ENCODE measurements at regions not wholly inside any gene's neighbourhood (a gene's known extent, or its start where the extent isn't known, plus 50 kb on each side); places are given as distances from the start of the nearest gene placed in this dataset.
A peak's percentile ranks its signal among the peaks of the same experiment; 100 is the strongest.
"Not testable (repeated sequence)": the region's sequence is repeated elsewhere in the genome, so short reads cannot be mapped to it uniquely, and the experiment has no call there.

DNA sequence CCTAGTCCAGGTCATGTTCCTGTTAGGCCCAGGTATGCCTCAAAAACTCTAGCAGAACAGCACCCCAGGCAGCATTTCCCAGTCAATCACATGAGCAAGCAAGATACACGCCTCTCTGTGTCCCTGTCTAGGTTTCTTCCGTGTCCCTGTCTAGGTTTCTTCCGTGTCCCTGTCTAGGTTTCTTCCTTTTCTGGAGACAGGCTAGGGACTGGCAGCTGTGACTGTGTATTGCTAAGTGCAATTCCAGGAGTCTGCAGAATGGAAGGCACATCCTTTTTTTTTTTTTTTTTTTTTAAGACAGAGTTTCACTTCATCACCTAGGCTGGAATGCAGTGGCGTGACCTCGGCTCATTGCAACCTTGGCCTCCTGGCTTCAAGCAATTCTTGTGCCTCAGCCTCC lies 77.6 kb downstream of the SETD4 start:
- no peak for DNase-seq

DNA sequence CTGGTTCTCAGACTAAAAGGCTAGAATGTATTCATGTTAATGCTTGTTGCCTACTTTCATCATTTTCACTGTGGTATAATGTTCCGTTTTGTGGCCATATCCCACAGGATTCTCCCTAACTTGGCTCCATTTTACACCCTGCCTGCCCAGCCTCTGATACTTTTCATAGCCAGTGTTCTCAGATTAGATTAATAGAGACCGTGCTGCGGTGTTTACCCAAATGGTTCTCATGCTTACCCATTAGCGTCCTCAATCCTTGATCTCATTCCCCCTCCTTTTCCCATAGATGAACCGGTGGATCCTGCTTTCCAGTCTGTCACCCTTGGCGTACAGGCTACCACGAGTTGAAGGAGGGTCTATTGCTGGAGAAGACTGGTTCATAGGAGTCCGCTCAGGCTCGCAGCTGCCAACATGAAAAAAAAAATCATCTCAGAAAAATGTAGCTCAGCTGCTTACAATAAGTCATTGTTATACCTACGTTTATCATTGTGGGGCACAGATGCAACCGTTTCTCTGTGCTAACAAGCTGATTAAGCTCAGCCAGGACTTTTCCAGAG lies 78.7 kb downstream of the SETD4 start:
- DNase-seq = no peak

DNA sequence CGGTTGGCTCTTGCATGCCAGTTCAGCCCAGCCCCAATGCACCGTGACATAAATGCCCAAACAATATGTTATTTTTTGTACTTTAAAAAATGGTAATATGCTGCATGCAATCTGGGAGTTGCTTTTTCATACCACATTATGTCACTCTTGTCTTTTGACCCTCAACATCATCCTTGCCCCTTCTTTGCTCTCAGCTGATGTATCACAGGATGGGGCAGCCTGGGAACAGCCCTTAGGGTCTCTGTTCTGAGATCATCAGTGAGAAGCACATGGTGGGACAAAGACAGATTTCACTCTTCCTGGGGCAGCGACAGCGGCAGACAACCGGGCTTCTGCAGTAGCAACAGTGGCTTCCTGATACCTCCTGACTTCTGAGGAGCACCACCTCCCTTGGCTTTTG lies 79.5 kb downstream of the SETD4 start:
- DNase-seq = no peak

DNA sequence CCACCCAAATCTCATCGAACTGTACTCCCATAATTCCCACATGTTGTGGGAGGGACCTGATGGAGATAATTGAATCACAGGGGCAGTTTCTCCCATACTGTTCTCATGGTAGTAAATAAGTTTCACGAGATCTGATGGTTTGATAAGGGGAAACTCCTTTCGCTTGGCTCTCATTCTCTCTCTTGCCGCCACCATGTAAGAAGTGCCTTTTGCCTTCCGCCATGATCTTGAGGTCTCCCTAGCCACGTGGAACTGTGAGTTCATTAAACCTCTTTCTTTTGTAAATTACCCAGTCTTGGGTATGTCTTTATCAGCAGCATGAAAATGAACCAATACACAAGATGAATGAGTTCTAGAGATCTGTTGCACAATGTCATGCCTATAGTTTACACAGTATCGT lies 82.5 kb downstream of the SETD4 start:
- not testable (repeated sequence) for DNase-seq

DNA sequence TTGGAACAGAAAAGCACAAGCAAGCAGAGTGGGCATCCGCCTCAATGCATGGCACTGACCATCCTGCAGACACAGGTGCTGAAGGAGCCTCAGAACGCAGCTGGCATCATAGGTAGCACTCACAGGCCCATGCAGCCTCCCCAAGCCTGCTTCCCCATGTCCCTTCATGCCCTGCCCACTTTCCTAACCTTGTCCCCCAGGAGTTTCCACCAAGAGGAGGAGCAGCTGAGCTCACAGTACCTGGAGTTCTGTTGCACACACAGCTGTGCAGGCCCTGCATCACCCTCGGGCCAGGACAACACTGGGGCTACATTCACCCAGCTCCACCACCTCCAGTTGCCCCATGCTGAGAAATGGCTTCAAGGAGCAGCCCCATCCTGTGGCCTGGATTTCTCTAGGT lies 83.4 kb downstream of the SETD4 start:
- no peak for DNase-seq

DNA sequence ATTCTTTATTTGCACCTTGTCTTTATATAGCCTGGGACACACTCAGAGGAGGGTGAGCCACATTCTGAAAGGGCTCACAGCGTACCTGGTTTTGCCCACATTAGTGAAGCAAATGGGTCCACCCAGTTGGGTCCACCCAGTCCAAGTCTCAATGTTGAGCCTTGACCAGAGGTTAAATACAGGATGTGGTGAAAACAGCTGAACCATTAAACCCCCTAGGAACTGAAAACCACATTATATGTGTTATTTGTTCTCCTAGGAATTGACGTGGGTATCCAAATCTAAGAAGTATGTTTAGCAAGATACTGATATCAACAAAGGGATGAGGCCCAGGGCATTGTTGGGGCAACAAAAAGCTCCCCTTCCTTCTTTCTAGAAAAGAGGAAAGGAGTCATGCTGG lies 83.8 kb downstream of the SETD4 start:
- DNase-seq = no peak

DNA sequence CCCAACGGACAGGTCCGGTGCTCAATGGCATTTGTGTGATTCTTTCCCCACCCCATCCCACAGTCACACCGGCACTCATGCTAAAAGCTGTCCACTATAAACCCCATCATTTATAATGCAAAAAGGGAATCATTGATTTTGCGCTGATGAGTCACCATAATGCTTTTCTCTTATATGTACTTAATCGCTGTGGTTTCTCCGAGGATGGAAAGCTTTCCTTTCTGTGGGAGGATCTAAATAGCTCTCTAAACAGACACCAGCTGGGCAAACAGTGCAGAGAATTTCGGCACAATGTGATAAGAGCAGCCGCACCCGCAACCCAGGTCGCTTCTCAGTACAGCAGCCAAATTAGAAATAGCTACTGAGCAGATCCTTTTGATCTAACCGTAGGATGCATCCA lies 85.6 kb downstream of the SETD4 start:
- DNase-seq = no peak

DNA sequence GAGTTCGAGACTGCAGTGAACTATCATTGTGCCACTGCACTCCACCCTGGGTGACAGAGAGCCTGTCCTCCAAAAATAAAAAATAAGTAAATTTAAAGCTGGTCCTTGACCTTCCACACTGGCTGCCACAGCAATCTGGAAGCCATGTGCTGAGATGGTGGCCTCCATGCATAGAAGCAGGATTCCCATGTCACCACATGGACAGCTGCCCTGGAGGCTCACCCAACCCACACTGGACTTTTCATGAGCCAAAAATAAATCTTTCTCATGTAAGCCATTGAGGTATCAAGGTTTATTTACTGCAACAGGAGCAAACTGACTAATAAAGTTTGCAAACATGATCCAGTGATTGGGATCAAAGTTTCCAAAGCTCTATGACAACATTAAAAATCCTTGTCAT lies 88.5 kb downstream of the SETD4 start:
- no peak for DNase-seq

DNA sequence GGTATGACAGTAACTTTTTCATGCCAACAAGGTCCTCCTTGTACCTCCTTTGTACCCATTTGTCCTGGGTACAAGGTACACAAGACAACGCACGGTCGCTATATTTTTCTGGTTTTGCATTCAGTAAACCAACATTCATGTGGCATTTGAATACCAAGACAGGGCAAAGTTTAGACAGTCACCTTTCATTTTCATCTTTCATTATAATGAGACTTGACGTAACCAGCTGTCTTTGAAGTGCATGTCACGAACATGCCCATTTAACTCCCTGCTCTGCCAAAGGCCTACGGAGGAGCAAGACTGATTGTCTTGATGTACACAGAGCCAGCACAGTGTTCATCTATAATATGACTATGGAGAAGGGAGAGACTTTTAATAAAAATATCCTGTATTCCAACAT lies 91.0 kb downstream of the SETD4 start:
- DNase-seq = no peak

DNA sequence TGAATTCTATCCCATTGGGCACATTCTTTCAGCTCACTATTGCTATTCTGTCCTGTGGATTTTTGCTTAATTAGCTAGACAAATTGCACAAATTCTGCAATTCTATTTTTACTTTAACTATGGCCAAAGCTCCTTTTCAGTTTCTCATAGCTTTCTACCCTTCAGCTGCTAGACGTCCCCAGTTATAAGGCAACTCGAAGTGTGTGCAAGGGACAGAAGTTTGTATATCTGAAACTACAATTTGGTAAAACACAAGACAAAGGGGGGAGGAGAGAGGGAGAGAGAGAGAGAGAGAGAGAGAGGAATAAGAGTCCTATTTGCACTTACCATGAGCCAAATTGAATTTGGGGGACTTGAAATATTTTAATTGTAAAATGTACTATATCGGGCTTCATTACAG lies 91.8 kb downstream of the SETD4 start:
- DNase-seq = no peak

DNA sequence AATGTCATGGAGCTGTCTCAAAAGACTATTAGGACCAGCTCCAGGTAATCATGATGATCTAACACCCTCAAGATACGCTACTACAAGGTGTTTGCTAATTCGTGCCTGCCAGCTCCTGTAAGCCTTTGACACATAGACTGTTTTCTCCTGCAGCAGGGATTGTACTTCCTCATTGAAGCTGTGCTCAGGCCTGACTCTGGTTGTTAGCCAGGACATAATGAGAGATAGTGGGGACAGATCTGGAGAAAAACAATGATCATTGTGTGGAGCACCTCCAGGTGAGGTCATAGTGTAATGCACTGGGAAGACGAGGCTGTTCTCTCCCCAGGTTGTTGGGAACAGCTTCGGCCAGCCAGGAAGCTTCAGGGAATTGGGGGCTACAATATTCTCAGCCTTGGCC lies 94.6 kb downstream of the SETD4 start:
- peak in 1 of 51 donors; percentile 14 for DNase-seq

DNA sequence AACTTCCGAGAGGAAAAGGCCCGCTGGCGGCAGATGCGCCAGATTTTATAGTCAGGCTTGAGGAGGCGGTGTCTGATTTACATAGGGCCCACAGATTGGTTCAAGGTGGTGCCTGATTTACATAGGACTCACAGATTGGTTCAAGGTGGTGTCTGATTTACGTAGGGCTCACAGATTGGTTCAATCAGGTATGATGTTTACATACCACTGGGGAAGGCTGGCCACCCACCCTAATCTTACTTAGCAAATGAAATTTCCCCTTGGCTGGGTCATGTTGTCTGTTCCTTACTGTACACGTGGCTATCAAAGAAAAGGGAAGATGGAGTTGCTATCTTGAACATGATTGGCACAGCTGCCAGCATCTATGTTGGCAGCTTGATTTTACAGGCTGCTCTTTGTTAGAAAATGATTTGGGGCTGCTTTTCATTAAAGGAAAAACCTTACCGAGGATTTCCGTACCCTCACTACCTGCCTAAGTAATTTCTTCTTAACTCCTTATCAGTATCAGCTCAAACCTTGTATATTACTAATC lies 96.3 kb downstream of the SETD4 start:
- DNase-seq = no peak

DNA sequence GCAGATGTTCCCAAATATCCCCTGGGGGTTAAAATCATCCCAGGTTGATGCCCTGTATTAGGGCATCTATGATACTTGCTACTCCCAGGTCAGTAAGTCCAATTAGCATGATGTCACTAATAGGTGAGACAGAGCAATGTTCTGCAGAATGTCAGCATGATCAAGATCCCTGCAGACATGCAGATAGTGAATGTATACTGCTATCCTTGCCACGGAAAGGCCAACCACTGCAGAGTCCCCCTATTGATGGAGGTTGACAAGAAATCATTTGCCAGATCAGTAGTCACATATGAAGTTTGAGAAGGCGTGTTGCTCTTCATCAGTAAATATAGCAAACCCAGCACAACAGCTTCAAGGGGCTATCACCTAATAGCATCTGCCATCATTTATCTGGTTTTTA lies 97.4 kb downstream of the SETD4 start:
- no peak for DNase-seq

DNA sequence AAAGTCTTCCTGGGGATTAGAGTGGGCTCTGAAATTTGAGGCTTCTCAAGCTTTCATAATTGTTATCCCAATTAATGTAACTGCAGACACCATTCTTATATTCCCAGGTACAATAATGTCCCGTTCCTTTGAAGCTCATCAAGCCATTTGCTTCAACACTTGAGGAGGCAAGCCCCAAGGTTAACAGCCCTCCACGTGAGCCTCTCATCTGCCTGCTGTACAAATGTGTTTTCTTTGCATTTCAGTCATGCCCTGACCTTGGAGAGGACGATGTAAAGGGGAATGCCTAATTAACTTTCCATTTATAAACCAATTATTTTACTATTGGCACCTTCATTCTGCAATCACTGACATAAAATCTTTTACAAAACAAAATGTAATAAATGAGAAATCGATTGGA lies 106.3 kb downstream of the SETD4 start:
- no peak for DNase-seq

DNA sequence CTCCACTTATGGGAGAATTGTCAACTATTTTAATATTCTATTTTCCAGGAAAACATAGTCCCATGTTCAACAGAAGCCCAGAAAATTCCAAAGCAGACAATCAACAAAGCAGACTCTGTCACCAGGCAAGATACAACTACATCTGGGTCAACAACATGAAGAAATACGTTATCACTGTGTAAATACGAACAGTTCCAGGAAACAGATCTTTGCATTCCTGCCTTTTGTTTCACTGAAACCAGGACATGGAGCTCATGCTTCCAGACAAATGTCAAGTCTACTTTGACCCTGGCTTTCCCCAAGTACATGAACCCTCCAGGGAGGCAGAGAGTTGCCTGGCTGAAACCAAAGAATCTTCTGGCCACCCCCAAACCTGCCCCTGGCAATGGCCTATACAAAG lies 106.7 kb downstream of the SETD4 start:
- DNase-seq = no peak

DNA sequence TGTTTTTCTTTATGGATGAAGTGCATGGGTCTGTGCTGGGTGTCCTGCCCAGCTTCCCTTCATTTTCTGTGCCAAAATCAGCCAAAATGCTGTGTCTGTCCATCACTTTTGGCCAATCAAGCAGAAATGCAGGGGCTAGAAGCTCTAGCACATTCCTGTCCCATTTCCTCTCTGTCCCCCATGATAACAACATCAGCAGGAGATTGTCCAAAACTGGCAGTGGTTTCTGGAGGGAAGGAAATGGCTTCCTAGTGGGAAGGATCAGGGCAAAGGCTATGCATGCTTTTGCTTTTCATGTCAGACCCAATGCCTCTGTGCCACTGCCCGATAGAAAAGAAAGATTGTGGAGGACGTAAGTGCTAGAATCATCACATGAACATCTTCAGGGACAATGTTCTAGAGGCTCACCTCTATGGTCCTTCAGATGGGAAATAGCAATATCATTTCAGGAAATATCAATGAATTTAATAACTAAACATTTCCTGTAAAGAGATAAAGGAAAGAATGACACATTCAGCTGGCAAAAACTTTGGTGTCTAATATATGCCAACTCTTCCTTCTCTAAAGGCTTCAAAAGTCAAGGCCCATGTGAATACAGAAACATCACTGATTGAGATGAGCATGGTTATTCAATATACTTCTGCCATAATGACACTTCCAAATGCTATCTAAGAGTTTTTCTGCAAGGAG lies 107.5 kb downstream of the SETD4 start:
- DNase-seq = no peak

DNA sequence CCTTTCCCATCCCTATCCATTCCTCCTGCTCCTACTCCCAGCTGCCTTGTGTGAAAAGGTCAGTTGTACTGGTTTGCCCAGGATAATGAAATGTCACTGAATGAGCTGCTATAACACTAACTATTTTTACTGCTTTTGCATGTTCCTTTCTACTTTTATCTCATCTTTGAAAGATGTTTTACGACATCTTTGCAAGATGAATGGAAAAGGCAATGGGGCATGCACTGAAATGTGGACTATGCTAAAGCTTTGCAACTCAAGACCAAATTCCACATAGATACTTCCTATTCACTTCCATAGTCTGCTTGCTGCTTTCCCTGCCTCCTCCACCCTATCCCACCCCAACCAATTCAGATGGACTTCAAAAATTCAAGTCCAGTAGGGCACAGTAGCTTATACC lies 111.3 kb downstream of the SETD4 start:
- no peak for DNase-seq

DNA sequence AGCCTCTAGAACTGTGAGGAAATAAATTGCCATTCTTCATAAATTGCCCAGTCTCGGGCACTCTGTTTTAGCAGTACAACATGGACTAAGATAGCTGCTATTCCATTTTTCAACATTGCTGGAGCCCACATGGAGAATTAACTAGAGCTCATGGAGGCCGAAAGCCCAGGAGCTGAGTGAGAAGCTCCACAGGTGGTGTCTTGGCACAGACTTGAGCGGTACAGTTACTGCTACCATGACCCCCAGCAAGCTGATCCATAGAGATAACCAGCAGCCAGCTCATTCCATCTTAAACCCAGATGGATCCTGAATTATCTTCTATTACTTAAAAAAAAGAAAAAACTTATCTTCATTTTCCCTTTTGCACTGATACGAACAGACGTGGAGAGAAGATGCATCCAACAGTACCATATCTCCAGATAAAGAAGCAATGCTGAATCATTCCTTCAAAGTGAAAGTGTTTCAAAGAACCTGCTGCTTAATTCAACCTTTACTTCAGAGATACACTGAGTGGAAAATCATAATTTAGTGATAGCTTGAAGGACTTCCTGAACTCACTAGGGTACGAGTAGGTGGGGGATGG lies 115.1 kb downstream of the SETD4 start:
- no peak for DNase-seq

DNA sequence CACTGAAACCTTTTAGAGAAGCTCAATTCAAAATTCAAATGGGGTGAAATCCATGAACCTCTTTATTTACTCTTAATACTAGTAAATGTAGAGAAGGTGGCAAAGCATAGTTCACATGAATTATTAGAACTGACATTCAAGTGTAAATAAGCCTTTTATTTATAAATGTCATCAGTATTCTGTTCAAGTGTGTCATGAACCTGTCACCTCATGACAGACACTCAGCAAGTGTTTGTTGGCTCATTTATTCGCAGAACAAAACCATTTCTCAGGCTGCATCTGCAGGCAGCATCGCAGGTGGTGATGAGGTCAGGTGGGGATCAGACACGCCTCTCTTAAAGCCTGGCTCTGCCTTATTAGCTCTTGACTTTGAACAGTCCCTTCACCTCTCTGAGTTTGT lies 116.6 kb downstream of the SETD4 start:
- DNase-seq = no peak

DNA sequence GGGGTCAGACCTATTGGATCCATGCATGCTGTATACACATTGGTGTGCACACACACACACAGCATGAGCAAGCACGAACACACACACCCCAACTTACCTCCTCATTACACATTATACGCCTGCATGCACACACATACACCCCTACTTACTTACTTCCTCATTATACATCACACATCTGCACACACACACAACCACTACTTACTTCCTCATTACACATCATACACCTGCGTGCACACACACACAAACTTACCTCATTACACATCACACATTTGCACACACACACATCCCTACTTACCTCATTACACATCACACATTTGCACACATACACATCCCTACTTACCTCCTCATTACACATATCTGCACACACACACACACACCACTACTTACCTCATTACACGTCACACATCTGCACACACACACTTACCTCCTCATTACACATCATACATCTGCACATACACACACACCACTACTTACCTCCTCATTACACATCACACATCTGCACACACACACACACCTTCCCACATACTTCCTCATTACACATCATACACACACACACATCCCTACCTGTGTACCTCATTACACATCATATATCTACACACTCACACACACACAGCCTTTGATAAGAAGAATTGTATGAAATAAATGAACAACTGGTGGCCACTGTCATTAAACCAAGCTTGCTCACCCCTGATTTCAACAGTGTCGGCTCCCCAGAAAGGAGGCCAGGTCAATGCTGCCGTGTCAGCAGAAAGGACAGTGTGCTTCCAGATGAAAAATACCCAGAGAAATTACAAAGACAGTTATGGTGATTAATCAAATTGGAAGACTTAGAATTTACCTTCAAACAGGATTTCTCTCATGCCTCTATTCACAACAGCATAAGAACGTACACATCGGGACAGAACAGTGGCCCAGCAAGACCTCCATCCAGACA lies 117.8 kb downstream of the SETD4 start:
- DNase-seq = no peak

DNA sequence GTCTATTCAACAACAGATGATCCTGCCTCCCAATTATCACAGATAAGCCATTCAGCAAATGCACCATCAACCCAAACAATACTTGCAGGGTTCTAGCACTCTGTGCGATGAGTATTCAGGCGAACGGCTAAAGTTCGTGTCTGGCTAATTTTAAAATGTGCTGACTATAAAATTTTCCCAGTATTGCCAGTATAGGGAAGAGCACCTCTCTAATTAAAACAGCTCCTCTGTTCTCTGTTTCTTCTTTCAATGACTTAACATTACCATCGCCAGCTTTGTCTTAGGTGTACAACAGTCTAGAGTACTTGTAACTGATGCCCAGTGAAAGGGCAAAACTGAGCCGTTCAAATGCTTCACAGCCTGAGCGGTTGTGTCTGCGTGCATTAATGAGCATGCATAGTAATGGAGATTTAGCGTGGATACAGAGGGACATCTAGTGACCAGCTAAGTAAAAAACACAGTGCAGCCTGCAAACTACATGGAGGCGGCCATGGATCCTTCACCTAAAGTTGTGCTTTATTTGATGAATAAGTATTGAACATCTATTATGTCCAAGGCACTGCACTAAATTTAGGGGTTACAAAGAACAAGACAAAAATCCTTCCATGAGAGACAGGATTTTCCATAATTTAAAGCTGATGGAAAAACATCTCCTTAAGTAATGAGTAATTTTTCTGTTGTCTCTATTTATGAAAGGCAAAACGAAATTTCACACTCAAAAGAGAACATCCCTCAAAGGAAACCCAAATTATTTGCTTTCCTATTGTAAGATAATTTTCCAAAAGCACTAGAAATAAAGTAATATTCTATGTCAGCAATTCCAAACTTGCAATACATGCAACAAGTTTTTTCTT lies 120.0 kb downstream of the SETD4 start:
- peak in 22 of 51 donors; percentile 2 to 53 (median 26) for DNase-seq

Measured in hypothalamus (tissue), 51 donors.